Activated CD4-positive, alpha-beta T cell treated with anti-CD3 and anti-CD28 coated beads, Interleukin-2, amount 10 ng/mL, durations not matched to agents 24 days and 14 days (primary cell): ENCODE measurements at regions not wholly inside any gene's neighbourhood (a gene's known extent, or its start where the extent isn't known, plus 50 kb on each side); places are given as distances from the start of the nearest gene placed in this dataset.

Experiments
- DNase-seq: peaks from one replicate; pipeline ENCODE4 v3.0.0; 2022
- H3K27ac Mint-ChIP-seq: one replicate; pipeline ENCODE4 v1.8.0; 2022; ENCODE audit warnings: mild to moderate bottlenecking, mixed read lengths
- H3K27me3 Mint-ChIP-seq: one replicate; pipeline ENCODE4 v1.8.0; 2022; ENCODE audit warnings: mixed read lengths
- H3K36me3 Mint-ChIP-seq: one replicate; pipeline ENCODE4 v1.8.0; 2022; ENCODE audit warnings: low read depth, mild to moderate bottlenecking, mixed read lengths
- H3K4me1 Mint-ChIP-seq: one replicate; pipeline ENCODE4 v1.8.0; 2021; ENCODE audit warnings: mixed read lengths
- H3K4me3 Mint-ChIP-seq: one replicate; pipeline ENCODE4 v1.8.0; 2022; ENCODE audit warnings: mild to moderate bottlenecking, moderate library complexity, mixed read lengths
- H3K9me3 Mint-ChIP-seq: one replicate; pipeline ENCODE4 v1.8.0; 2021; ENCODE audit warnings: mixed read lengths
- intact Hi-C: fragments of 100-400 bp; cut with micrococcal nuclease; formaldehyde crosslinking; loops from one replicate; pipeline ENCODE4 v1.15.1; 2023

DNA sequence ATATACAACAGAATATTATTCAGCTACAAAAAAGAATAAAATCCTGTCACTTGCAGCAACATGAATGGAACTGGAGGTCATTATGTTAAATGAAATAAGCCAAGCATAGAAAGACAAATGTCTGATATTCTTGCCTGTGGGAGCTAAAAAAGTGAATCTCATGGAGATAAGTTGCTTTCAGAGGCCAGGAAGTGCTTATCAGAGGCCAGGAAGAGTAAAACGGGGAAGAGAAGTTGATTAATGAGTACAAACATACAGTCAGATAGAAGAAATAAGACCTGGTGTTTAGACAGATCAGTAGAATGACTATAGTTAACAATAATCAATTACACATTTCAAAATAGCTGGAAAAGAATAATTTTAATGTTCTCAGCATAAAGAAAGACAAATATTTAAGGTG lies 54.4 kb upstream of the CPHXL start:
- peak; percentile 11 for DNase-seq
- H3K27me3 Mint-ChIP-seq, result peaks cover 37% of the 10 kb centered on the region
- H3K4me1 Mint-ChIP-seq, result no peaks in the 10 kb centered on the region
- no peak overlapping the region for H3K27ac Mint-ChIP-seq
- H3K4me3 Mint-ChIP-seq, result no peak overlapping the region
- no peaks in the 10 kb centered on the region for H3K9me3 Mint-ChIP-seq
- no peaks in the 10 kb centered on the region for H3K36me3 Mint-ChIP-seq
- intact Hi-C loops, result no loop called here

DNA sequence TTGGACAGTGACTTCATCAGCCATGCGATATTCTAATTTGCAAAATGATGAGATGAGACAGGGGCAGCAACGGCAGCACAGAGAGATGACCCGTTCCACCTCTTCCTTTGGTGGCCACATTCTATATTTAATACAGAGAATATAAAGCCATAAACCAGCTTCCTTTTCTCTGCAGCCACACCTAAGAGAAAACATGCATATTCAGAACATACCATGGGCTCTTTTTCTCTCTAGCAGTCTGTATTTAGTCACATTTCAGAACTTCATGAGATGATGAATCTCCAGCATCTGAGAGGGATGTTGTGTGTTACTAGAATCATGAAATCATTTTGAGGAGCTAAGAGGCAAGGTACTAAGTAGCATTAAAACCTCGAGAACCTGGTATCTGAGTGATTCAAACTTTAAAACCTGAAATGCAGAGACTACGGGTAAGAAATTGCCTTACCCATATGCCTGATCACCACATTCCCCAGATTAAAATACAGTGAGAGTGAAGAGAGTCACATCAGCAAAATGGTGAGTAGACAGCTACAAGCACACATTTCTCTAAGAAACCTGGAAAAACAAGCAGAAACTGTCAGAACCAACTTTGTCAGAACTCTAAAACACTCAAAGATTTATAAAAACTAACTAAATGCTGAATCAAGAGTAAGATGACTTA lies 55.5 kb upstream of the CPHXL start:
- Mint-ChIP-seq H3K36me3 (no peaks in the 10 kb centered on the region), H3K4me3 (no peak overlapping the region), H3K9me3 (no peaks in the 10 kb centered on the region), H3K27me3 (peaks cover 35% of the 10 kb centered on the region), H3K27ac (no peak overlapping the region), H3K4me1 (no peaks in the 10 kb centered on the region)
- DNase-seq, result peak; percentile 4
- intact Hi-C loops, result no loop called here

DNA sequence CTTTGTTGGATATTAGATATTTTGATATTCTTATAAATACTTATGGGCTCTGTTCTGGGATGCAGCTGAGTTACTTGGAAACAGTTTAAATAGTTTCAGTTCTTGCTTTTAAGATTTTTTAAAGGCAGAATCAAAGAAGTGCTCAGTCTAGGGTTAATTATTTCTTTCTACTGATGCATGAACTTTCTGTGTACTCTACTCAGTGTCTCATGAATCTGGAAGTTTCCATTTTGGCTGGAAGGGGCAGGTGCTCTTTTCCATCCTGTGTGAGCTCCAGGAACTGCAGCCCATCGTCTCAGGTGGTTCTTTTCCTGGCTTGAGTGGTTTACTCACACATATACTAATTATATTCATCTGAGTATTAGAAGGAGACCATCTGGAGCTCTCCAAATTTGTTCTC lies 61.1 kb upstream of the CPHXL start:
- Mint-ChIP-seq H3K27me3 (peaks cover 17% of the 10 kb centered on the region), H3K4me1 (no peaks in the 10 kb centered on the region), H3K9me3 (no peaks in the 10 kb centered on the region), H3K36me3 (no peaks in the 10 kb centered on the region), H3K27ac (no peak overlapping the region), H3K4me3 (no peak overlapping the region)
- intact Hi-C loops, result loop anchor here (5.0 kb wide), 1 partner anchor 865 kb away; no protein-coding TSS in a partner anchor
- no peak for DNase-seq

DNA sequence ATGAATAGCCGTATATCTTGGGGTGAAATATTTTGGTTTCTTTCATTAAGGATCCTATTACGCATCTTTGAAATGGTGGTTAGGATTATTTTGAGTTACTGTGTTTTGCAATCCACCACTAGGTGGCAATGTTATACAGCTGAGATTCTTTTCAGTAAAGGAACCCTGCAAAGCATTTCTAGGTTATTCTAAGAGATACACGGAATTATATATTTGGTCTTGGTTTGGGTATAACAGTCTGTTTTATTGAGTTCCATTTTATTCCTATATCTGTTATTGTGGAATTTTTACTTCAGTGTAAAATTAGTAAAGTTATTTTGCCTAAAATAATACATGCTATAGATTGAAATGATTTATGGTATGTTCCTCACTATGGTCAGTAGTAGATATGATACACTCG lies 62.9 kb upstream of the CPHXL start:
- H3K4me3 Mint-ChIP-seq, result no peak overlapping the region
- H3K4me1 Mint-ChIP-seq, result no peaks in the 10 kb centered on the region
- H3K27ac Mint-ChIP-seq, result no peak overlapping the region
- peak; percentile 73 for DNase-seq
- intact Hi-C loops, result loop anchor here (1.0 to 5.0 kb wide), 2 partner anchors 863 to 1382 kb away; no protein-coding TSS in a partner anchor
- H3K36me3 Mint-ChIP-seq, result no peaks in the 10 kb centered on the region
- peaks cover 5% of the 10 kb centered on the region for H3K27me3 Mint-ChIP-seq
- H3K9me3 Mint-ChIP-seq, result no peaks in the 10 kb centered on the region

DNA sequence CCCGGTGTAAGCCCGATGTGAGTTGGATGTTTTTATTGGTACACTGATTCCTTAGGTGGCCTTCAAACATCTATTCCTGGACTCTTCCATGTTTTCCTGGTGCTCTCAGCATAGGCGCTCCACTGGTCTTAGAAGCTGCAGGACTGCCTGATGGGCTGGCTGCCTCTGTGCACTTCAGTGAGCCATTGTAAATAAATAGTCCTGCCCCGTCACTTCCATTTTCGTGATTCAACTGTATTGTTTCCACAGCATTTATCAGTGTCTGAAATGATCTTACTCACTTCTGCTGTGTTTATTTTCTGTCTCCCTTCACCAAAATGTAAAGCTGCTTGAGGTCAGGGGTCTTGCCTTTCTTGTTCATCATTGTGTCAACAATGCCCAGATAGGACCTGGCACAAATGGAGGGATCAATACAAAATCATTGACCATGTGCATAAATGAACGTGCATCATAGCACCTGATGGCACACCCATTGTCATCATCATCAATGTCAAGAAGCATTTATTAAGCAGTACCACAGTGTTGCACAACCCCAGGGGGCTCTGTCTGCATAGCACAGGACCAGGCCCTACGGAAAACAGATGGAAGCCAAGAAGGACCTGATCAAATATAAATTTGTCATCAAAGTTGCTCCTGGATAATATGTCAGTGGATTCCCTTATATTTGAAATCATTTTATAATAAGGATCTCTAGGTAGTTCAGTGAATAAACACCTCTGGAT lies 66.6 kb upstream of the CPHXL start:
- Mint-ChIP-seq H3K4me3 (no peak overlapping the region), H3K27me3 (peaks cover 3% of the 10 kb centered on the region), H3K4me1 (no peaks in the 10 kb centered on the region), H3K27ac (no peak overlapping the region), H3K9me3 (no peaks in the 10 kb centered on the region), H3K36me3 (no peaks in the 10 kb centered on the region)
- DNase-seq, result peak; percentile 41
- intact Hi-C loops, result no loop called here

DNA sequence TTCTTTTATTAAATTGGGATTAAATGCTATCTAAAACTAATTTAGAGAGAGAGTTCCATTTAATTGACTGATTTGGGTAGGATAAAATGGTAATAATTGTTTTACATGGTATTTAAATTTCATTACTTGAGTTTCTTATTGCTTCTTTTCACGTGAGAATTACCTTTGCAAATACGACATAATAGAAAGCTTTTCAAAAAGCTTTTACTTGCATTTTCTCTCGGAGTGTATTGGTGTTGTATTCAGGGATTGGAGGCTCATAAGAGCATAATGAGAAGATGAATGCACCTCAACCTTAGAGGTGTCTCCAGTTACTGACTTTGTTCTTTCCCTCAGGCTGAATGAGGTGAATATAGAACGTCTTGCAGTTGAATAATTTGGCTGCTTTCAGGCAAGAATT lies 67.4 kb upstream of the CPHXL start:
- DNase-seq, result peak; percentile 18
- no peak overlapping the region for H3K4me3 Mint-ChIP-seq
- intact Hi-C loops, result no loop called here
- no peaks in the 10 kb centered on the region for H3K36me3 Mint-ChIP-seq
- H3K4me1 Mint-ChIP-seq, result no peaks in the 10 kb centered on the region
- peaks cover 3% of the 10 kb centered on the region for H3K27me3 Mint-ChIP-seq
- H3K27ac Mint-ChIP-seq, result no peak overlapping the region
- H3K9me3 Mint-ChIP-seq, result no peaks in the 10 kb centered on the region

DNA sequence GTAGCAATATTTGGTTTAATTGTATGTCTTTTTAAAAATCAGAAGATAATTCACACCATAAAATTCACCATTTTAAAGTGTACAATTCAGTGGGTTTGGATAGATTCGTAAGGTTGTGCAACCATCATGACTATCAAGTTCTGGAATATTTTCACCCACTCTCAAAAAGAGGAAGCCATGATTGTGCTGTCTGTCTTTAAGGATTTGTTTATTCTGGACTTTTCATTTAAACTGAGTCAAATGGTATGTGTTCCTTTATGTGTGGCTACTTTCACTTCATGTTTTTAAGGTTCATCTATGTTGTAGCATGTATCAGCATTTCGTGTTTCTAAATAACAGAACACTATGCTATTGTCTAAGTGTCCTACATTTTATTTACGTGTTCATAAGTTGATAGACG lies 68.1 kb upstream of the CPHXL start:
- peak; percentile 6 for DNase-seq
- intact Hi-C loops, result no loop called here
- Mint-ChIP-seq H3K4me3 (no peak overlapping the region), H3K36me3 (no peaks in the 10 kb centered on the region), H3K9me3 (no peaks in the 10 kb centered on the region), H3K27me3 (peaks cover 3% of the 10 kb centered on the region), H3K4me1 (no peaks in the 10 kb centered on the region), H3K27ac (no peak overlapping the region)

DNA sequence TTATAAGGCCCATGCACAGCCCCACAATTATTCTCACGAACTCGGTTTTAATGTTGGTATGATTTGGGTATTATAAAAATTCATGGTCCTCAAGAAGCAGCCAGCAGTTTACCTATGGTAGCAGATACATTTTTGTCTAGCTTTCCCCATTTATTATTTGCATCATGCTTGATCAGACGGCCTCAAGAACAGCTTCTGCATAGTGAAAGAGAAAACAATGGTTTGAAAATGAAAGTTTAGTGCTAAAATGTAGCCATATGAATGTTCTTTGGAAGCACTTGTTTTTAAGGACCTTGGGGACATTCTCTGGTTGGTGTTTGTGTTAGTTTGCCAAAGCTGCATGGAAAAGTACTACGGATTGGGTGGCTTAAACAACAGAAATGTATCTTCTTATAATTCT lies 72.4 kb upstream of the CPHXL start:
- intact Hi-C loops, result no loop called here
- H3K4me3 Mint-ChIP-seq, result no peak overlapping the region
- H3K4me1 Mint-ChIP-seq, result no peaks in the 10 kb centered on the region

DNA sequence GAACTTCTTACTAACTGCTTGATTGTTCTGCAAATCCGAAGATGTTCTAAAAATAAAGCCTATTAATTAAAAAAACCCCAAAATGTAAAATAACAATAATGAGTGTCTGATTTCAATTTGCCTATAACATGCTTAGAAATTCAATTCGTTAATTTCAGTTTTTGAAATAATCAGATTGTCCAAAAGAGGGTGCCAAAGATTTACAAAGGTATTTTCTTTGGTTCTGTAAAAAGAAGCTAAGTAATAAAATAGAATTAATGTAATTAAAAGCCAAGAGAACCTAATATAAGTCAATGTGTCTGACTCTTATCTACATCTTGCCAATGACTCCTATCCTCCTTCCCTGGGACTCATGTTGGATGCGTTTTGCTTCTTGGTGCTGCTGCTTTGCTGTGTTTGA lies 75.0 kb upstream of the CPHXL start:
- Mint-ChIP-seq H3K4me3 (no peak overlapping the region), H3K9me3 (no peaks in the 10 kb centered on the region), H3K36me3 (no peaks in the 10 kb centered on the region), H3K27me3 (peaks cover 5% of the 10 kb centered on the region), H3K27ac (no peak overlapping the region), H3K4me1 (no peaks in the 10 kb centered on the region)
- intact Hi-C loops, result no loop called here
- DNase-seq, result no peak

More for the DNA sequence above, 72.4 kb upstream of the CPHXL start:
- H3K27me3 Mint-ChIP-seq, result peaks cover 3% of the 10 kb centered on the region
- peak; percentile 11 for DNase-seq
- no peaks in the 10 kb centered on the region for H3K9me3 Mint-ChIP-seq
- no peak overlapping the region for H3K27ac Mint-ChIP-seq
- H3K36me3 Mint-ChIP-seq, result no peaks in the 10 kb centered on the region

DNA sequence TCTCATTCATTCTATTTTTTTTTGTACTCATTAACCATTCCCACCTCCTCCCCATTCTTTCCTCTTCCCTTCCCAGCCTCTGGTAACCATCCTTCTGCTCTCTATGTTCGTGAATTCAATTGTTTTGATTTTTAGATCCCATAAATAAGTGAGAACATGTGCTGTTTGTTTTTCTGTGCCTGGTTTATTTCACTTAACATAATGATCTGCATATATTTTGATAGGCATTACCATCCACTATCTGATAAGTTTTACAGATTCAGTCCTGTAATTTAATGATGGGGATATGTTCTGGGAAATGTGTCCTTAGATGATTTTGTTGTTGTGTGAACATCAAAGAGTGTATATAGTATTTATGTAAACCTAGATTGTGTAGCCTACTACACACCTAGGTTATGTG lies 77.5 kb upstream of the CPHXL start:
- DNase-seq, result no peak
- H3K27me3 Mint-ChIP-seq, result peaks cover 2% of the 10 kb centered on the region
- no peak overlapping the region for H3K4me3 Mint-ChIP-seq
- no peaks in the 10 kb centered on the region for H3K4me1 Mint-ChIP-seq
- no peaks in the 10 kb centered on the region for H3K36me3 Mint-ChIP-seq
- intact Hi-C loops, result no loop called here
- no peak overlapping the region for H3K27ac Mint-ChIP-seq
- no peaks in the 10 kb centered on the region for H3K9me3 Mint-ChIP-seq

DNA sequence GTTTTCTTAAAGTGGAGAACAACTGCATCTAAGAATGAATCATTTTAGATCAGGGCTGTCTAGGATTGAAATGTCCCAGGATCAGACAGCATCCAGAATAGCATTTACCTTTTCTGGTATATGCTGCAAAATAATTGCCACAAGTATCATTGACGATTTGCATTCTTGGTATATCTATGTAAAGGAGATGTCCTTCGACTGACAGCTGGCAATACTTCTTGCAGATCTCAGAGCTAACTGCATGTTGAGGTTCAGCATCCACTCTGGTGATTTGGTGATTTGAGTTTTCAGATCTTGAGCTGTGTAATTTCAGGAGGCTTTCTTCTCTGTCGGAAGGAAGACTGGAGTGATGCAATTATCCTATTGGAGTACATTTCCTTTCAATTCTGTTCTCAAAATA lies 78.1 kb upstream of the CPHXL start:
- H3K27me3 Mint-ChIP-seq, result peaks cover 2% of the 10 kb centered on the region
- H3K27ac Mint-ChIP-seq, result no peak overlapping the region
- no peaks in the 10 kb centered on the region for H3K4me1 Mint-ChIP-seq
- intact Hi-C loops, result no loop called here
- no peaks in the 10 kb centered on the region for H3K9me3 Mint-ChIP-seq
- no peak overlapping the region for H3K4me3 Mint-ChIP-seq
- H3K36me3 Mint-ChIP-seq, result no peaks in the 10 kb centered on the region
- DNase-seq, result no peak

DNA sequence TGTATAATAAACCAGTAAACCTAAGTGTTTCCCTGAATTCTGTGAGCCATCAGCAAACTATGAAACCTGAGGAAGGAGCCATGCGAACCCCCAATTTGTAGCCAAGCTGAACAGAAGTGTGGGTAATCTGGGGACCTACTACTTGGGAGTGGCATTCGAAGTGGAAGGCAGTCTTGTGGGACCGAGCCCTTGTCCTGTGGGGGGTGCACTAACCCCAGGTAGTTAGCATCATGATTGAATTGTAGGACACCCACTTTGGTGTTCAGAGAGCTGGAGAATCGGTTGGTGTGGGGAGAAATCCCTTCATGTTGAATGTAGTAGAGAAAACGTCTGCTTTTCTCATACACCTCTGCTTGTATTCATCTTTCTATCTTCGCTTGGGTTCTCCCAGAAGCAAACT lies 79.7 kb upstream of the CPHXL start:
- Mint-ChIP-seq H3K27ac (no peak overlapping the region), H3K9me3 (no peaks in the 10 kb centered on the region), H3K4me3 (no peak overlapping the region), H3K36me3 (no peaks in the 10 kb centered on the region), H3K27me3 (peaks cover 2% of the 10 kb centered on the region), H3K4me1 (no peaks in the 10 kb centered on the region)
- intact Hi-C loops, result no loop called here
- DNase-seq, result no peak

DNA sequence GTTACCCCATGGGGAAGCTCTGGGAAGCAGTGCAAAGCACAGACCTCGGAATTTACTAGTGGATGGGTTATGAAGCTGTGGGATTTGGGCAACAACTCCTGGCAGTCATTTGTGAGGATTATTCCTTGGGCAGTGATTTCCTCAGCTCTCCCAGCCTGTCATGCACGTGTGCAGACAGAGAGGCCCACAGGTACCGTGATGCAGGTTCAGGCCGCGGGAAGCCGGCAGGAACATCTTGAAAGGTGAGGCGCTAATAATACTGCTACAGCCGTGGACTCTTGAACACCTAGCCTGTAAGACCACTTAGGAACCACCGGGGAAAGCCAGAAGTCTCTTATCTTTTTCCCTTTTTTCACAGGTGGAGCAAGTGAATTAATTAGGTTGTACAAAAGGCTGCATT lies 80.2 kb upstream of the CPHXL start:
- peaks cover 2% of the 10 kb centered on the region for H3K27me3 Mint-ChIP-seq

DNA sequence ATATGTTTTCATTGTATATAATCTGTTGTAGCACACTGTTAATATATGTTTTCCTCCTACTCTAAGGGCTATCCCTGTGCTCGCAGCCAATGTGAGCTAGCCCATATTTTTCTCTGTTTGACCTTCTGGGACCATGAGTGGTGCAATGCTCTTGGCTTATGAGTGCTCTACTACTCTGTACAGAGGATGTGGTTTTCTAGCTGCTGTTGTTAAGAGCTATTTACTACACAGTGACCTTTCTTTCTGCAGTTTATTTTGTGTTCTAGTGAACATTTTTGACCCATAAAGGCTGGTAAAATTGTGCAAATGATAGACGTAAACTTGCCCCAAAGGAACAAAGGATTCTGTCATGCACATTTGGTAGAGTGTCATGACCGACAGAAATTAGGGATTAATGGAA lies 84.1 kb upstream of the CPHXL start:
- no peak overlapping the region for H3K27ac Mint-ChIP-seq
- DNase-seq, result no peak
- intact Hi-C loops, result no loop called here
- no peak overlapping the region for H3K4me3 Mint-ChIP-seq
- H3K27me3 Mint-ChIP-seq, result no peaks in the 10 kb centered on the region
- H3K36me3 Mint-ChIP-seq, result no peaks in the 10 kb centered on the region
- H3K9me3 Mint-ChIP-seq, result no peaks in the 10 kb centered on the region
- H3K4me1 Mint-ChIP-seq, result no peaks in the 10 kb centered on the region

More for the DNA sequence above, 80.2 kb upstream of the CPHXL start:
- no peak for DNase-seq
- Mint-ChIP-seq H3K27ac (no peak overlapping the region), H3K4me3 (no peak overlapping the region), H3K9me3 (no peaks in the 10 kb centered on the region), H3K4me1 (no peaks in the 10 kb centered on the region), H3K36me3 (no peaks in the 10 kb centered on the region)
- intact Hi-C loops, result no loop called here
